ENCODE measurements at regions not wholly inside any gene's neighbourhood (a gene's known extent, or its start where the extent isn't known, plus 50 kb on each side); places are given as distances from the start of the nearest gene placed in this dataset.

GRCh38 chr9:7289773-7290172 lies 509.8 kb downstream of the DMAC1 start:
- no peak for DNase-seq

DNA sequence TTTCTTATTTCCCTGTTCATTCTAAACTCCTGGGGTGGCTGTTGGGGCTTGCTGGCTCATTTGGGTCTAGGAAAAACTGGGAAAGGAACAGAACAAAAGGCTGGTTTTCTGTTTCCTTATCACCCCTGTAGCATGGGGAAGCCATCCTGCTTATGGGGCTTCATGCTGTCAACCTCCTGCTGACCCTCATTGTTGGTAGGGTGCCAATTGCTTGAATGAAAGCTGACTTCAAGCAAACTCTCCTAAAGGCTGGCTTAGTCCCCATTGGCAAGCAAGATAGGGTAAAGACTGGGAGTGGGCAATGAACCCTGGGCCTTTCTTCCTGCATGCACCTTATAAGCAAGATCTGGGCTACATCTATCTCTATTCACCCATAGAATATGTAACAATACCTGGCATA lies 511.6 kb downstream of the DMAC1 start:
- DNase-seq: no peak

GRCh38 chr9:7287065-7287464 lies 512.5 kb downstream of the DMAC1 start:
- DNase-seq: no peak

GRCh38 chr9:7286101-7286500 lies 513.5 kb downstream of the DMAC1 start:
- no peak for DNase-seq

DNA sequence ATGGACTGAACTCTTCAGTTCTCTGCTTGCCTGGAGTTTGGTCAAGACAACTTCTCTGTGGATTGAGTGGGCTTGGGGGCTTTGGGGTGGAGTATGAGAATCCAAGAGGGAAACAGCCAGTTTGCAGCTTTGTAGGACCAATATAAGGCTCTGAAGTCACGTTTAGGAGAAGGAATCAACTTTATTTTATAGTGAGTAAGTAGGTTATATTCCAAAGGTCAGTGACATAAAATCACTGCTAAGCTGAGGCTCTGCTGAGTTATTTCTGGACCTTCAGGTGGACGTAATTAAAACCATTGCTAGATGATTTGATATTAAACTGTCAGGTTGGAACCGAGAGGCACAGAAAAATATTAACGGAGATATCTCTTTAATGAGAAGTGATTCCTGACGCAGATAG lies 514.4 kb downstream of the DMAC1 start:
- no peak for DNase-seq

GRCh38 chr9:7284517-7284916 lies 515.1 kb downstream of the DMAC1 start:
- no peak for DNase-seq

DNA sequence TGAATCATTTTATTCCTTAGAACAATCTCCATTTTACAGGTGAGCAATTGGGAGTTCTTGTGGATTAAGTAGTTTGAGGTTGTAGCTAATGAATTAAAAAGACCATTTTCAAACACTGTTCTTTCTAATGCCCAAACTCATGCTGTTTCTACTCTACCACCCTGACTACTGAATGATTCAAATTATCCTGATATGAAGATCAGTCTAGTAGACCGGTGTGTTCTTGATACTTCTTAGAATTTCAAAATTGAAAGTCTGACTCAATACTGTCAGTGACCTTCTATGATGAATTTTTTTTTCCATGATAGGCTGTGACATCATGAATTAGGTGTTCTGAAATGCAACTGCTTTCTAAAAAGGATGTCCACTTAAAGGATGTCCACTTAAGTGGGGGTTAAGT lies 515.5 kb downstream of the DMAC1 start:
- no peak for DNase-seq

- DNase-seq: peak; percentile 43
Observed at GRCh38 chr9:7273575-7273974, 515.8 kb downstream of the KDM4C start.

DNA sequence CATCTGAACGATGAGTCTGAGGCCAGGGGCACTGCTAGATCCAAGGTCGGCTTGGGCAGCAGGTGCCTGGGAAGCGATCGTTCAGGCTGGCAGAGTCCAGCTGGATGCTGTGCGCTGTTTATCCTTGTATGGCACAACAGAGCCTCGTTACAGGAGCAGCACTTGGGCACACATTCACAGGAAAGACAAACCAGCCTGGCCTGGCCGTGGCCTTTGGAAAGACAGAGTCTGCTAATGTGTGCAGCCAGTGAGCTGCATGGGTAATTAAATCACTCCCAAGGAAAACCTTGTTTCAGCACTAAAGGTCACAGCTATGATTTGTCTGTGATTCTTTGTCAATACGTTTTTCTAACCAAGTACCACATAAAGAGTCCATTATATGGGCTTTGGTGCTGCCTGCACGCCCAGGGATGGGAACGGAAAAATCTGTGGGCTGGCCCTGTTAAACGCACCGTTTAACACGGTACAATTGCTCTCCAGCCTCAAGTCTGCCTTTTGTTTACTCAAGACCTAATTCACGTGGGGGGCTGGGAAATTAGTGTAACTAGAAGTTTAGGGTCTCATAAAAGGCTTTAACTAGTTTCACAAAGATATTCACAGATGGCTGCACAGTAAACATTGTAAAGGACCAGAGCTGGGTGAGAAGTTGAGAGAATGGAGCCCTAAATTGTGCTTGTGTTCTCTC lies 509.3 kb downstream of the KDM4C start:
- DNase-seq: peak; percentile 25

- DNase-seq: no peak
Observed at GRCh38 chr9:7265181-7265580, 507.4 kb downstream of the KDM4C start.

DNA sequence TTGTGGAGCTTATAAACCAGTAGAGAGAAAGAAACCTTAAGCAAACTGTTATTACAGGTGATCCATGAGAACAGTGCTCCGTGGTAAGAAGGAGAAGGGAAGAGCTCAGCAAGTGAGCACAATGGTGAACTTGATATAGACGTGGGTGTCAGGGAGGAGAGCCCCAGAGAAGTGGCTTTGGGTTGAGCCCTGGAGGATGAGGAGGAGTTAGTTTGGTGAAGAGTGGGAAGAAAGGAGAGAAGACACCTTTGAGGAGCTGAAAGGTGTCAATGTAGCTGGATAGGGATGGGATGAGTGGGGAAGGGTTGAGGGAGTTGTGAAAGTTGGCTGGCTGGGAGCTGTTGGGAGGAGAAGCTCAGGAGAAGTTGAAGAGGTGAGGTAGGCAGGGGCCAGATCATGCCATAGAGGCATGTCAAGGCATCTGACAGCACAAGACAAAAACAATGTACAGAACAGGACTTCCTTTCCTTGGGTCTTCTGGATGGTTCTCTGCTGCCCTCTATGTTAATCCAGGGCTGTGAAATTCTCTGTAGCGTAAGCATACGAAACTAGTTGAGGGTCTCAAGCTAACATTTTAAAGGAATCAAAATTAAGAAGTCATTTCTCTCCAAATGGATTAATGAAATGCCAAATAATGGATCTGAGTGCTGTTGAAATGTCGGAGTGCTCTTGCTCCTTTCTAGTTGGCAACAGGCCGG lies 501.9 kb downstream of the KDM4C start:
- DNase-seq: no peak

DNA sequence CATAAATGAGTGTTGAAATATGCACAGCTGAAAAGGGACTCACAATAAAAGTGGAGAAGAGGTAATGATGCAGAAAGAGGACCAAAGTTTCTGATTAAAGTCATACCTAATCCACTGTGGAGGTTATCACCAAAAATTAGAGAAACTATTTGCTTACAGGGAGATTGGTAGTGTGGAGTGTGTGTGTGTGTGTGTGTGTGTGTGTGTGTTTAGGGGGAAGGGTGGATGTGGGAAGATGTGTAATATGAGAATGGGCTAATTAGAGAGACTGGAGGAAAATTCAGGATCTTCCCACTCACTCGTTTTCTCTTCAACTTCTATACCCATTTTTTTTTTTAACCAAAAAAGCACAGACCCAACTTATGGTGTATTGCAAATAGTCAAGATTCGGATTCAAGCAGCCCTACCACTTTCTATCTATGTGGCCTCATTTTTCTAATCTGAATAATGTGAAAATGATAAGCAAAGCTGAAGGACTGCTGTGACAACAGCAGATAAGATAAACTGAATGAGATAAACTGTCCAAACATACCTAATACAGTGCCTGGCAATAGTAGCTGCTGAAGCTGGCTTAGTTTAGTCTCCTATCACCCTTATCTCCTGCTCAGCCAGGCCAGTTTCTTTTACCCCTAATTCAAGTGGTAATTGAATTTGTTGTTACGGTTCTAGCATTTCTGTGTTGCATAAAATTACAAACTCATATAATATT lies 501.1 kb downstream of the KDM4C start:
- DNase-seq: no peak

DNA sequence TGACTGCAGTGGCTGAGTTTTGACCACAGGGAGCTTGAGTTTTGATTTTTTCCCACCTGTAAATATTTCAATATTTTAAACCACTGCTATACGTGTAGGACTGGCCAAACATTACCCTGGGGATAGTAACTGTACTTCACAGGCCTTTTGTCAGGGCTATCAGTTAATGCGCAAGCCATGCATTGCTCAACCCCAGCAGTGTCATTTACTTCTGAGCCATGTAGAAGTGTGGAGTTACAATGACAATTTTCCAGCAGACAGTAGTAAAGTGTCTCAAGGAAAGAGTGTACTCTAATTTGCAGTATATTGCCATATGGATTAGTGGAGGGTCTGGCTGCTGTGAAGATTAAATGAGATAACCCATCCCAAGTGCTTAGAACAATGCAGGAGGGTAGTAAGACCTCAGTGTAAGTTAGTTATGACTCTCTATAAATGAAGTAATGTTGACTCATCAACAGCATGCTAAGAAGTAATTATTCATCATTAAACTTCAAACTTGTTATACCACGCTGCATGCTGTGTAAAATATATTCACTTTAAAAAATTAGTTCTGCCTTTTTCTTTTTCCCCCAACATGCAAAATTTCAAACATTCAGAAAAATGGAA lies 489.2 kb downstream of the KDM4C start:
- DNase-seq: no peak

DNA sequence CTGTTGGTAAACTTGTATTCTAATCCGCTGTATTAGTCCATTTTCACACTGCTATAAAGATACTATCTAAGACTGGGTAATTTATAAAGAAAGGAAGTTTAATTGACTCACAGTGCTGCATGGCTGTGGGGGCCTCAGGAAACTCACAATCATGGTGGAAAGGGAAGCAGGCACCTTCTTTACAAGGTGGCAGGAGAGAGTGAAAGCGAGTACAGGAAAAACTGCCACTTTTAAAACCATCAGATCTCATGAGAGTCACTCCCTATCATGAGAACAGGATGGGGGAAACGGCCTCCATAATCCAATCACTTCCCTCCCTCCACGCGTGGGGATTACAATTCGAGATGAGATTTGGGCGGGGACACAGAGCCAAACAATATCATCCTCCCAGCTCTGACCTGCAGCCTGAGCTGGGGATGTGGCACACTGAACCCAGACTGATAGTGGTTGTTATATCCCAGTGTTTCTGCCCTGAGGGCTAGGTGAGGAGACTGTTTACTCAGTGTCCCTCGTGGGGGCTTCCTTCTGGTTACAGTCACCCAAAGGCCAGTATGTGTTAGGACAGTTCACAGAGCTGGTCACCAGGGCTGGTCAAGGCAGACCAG lies 488.3 kb downstream of the KDM4C start:
- no peak for DNase-seq

- DNase-seq: no peak
Observed at GRCh38 chr9:7243838-7244237, 486.1 kb downstream of the KDM4C start.

DNA sequence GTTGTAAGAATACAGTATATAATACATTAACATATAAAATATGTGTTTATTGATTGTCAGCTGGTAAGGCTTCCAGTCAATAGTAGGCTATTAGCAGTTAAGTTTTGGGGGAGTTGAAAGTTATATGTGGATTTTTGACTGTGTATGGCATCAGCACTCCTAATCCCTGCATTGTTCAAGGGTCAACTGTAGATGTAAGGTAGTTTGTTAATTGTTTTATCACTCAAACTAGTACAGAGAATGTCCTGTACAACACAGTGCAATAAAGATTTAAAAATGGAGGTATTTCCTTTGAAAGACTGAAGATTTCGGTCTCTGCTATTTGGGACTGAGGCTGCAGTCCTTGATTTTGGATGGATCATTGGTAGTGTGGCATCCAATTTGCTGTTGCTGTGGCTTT lies 484.4 kb downstream of the KDM4C start:
- DNase-seq: no peak

- no peak for DNase-seq
Observed at GRCh38 chr9:7241694-7242093, 483.9 kb downstream of the KDM4C start.

GRCh38 chr9:7240569-7241311 lies 483.0 kb downstream of the KDM4C start:
- DNase-seq: no peak

- no peak for DNase-seq
Observed at GRCh38 chr9:7239708-7240107, 481.9 kb downstream of the KDM4C start.

- no peak for DNase-seq
Observed at GRCh38 chr9:7238247-7238637, 480.5 kb downstream of the KDM4C start.

DNA sequence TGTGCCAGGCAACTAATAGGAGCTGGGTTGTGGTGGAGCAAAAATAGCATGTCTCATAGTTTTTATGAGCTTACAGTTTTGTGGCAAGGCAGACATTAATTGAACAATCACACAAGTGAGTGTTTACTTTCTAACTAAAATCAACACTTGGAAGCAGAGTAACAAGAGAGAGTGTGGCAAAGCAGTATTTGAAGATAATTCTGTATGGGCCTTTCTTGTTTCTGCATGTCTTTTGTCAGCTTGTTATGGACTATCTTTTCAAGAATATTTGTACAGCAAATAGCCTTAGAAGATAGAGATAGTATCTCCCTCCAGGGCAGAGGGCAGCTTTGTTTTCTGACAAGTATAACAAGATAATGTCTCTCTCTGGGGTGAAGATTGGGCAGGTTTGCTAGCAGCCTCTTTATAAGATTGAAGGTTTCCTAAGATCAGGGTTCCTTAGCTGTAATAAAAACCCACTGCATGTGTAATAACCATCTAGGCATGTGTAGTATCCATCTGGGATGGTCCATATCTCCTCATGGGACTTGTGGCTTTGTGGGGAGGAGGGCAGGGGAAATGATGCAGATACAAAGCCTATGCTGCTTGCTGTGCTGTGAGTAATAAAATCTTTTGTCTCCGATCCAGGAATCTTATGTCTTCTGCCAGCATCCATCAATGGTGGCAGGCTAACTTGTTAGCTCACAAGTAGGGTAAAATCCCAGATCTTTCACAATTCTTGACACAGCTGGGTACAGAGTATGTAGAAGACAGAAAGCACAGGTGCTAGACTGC lies 479.9 kb downstream of the KDM4C start:
- DNase-seq: no peak

DNA sequence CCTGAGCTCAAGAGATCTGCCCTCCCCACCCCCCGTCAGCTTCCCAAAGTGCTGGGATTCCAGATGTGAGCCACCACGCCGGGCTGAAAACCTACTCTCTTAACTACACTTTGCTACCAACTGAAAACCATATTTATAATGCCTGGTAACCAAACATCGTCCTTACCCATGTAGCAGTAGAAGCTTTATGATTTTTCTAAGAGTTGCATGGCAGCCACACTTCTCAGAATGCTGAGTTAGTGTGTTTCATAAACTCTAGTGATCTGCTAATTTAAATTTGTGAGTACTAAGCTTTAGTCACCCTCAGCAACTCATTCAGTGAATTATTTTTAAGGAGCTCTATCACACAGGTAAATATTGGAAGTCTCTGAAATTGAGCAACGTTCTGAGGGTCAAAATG lies 478.4 kb downstream of the KDM4C start:
- no peak for DNase-seq
